HK-2 (cell line): ENCODE measurements at regions not wholly inside any gene's neighbourhood (a gene's known extent, or its start where the extent isn't known, plus 50 kb on each side); places are given as distances from the start of the nearest gene placed in this dataset.

ENCODE experiments used
- DNase-seq: peaks from one replicate; pipeline ENCODE4 v3.0.0-alpha.2; 2018; ENCODE audit not compliant: unreplicated experiment

DNA sequence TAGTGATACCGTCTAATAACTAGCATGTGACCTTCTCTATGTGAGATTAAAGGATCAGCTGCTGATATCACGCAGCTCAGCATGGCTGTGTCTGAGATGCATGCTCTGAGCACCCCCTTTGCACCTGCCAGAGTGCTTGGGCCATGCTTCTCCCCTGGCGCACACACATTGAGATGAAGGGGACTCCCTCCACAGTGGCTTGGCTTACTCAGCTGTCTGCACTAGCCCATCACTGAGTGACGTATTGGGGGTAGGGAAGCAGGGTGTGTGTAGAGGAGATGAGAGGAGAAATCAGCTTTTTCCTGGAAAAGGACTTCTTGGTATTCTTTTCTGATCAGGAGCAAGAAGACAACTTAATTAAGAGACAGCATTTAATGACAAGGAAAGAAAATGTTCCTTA, 216.5 kb downstream of the BLID start:
- DNase-seq: no peak

DNA sequence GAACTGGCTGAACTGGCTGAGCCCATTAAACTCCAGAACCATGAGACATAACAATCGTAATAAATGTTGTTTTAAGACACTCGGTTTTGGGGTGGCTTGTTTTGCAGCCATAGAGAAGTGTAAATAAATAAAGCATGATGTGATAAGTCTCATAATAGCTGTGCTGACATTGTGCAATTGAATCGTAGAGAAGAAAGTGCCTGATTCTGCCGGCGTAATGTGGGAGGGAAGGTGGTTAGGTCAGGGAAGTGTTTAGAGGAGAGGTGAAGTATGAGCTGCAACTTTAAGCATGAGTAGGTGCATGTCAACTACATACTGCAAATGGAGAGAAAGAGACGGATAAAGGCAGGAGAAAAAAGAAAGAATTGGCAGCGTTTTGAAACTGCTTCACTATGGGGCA, 217.1 kb downstream of the BLID start:
- DNase-seq: no peak

DNA sequence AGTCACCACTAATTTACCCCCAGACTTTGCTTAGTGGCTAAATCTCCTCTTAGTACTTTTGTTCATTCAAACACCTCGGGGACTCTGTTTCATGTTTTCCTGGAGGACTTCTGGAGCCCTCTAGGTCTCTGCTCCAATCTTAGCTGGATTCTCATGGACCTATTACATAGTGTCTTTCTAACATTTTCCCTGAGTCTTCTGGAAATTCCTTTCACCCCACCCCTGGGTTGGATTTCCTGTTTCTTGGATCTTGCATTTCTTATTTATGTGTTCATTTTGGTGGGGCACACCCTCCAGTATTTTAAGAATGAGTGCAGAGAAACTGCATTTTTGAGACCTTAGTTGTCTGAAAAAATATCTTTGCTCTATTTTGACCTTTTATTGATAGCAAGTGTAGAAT, 220.1 kb downstream of the BLID start:
- no peak for DNase-seq

DNA sequence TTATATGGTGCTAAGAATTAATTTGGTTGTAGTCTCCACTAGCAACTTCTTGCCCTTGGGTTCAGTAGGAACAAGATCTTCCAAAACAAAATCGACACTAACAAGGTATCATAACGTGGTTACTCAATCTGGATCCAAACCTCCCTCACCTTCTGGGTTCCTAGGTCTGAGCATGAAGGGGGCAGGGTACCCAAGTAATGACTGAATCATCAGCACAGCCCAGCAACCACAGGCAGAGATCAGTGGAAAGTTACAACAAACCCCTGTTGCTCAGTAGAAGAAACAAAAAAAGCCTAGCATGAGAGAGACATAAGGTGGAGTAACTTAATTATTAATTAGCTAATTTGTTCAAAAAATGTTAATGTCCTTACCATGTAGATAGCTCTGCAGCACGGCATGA, 221.4 kb downstream of the BLID start:
- no peak for DNase-seq

DNA sequence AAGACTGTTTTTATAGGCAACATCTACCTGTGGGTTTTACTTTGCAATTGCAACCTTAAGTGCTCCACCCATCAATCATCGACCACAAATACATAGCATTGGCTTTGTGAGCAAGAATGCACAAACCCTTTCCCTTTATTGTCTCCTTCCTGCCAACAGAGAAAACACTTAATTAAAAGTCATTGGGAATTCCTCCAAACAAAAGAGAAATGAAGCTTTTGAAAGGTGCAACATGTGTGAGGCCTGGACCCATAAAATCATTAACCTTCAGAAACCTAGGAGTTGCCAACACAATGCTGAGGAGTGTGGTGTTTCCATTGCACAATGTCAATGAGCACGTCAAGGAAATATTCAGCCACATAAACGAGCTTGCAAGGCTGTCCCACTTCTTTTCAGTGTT, 223.2 kb downstream of the BLID start:
- DNase-seq: no peak

DNA sequence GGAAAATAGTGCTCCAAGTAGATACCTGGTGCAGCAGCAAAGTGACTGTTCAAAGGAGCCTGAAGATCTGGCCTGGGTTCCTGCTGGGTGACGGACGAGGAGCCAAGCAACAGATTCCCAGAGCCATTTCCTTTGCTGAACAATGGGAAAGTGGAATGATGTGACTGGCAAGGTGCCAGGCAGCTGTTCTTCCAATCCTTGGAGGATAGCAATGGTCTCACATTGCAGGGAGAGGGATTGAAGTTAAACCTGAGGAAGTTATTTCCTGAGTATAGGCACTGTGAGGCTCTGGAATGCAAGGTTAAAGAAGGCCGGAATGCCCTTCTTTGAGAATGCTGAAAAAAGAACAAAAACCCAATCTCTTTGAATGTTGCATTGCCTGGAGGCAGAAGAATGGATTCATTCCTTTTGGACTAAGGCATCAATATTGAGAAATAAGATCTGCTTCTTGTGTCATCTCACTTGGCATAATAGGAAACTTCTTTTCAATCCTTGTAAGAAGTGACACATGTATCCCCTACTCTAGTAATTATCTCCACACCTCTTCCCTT, 223.8 kb downstream of the BLID start:
- no peak for DNase-seq

DNA sequence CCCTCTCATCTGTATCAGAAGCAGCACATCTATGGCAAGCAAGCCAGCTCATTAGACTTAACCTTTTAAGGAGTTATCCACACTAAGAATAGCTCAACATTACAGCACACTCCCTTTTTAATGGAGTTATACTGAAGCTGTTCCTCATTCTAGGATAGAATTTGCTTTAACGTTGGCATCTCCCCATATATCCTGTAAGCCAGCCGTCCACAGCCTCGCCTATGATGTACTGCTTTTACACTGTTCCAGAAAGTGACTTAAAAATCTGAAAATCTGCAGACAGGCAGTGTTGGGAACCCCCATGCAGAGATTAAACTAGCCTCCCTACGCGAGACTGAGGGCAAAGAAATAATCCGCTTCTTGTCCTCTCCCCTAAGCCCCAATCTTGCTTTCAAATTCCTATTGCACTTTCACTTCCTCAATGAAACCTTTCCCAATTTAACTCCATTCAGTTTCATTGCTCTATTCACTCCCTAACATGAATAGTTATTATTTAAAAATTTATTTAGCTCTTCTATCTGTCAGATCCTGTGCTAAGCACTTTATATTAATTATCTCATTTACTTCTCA, 225.0 kb downstream of the BLID start:
- no peak for DNase-seq

DNA sequence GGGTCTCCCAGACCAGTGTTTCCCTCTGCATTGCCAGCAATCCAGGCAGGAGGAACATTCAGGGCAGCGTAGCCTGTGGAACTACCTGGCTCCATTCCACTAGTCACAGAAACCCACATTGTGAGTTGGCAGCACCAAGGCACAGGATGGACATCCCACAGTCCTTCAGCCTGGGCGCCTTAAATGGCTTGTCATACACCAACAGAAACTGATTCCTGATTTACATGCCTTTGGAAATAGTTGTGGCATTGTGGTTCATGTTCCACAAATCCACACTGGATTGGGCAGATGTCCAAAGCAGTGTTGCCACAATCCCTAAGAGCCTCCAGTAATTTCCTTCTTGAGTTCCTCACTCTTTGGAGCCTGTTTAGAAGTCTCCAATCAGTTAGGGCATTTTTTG, 225.6 kb downstream of the BLID start:
- no peak for DNase-seq

DNA sequence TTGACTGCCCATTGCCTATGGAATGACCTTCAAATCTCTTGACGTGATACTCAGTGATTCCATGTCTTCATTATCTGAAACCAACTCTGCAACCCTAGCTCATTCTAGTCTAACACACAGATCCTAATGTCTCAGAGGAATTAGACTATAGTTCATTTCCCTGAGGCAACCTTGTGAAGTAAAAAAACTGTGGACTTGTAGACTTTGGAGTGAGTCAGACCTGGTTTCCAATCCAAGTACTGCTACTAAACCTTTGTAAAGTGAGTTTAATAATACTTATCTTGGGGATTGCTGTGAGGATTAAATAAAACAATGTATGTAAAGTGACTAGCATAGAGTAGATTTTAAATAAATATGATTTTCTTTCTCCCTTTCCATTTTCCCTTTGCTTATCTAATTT, 226.1 kb downstream of the BLID start:
- DNase-seq: no peak

DNA sequence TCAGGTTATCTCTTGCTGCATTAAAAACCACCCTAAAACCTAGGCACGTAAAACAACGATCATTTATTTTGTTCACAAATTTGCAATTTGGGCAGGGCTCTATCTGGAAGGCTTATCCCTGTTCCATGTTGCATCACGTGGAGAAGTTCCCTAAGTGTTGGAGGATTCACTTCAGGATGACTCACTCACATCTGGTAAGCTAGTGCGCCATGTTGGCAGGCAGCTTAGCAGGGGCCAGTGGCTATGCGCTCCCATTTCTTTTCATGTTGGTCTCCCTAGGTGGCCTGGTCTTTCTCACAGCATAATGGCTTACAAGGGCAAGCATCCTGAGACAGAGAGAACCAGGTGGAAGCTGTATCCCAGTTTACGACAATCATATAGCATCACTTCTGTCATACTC, 226.8 kb downstream of the BLID start:
- no peak for DNase-seq

DNA sequence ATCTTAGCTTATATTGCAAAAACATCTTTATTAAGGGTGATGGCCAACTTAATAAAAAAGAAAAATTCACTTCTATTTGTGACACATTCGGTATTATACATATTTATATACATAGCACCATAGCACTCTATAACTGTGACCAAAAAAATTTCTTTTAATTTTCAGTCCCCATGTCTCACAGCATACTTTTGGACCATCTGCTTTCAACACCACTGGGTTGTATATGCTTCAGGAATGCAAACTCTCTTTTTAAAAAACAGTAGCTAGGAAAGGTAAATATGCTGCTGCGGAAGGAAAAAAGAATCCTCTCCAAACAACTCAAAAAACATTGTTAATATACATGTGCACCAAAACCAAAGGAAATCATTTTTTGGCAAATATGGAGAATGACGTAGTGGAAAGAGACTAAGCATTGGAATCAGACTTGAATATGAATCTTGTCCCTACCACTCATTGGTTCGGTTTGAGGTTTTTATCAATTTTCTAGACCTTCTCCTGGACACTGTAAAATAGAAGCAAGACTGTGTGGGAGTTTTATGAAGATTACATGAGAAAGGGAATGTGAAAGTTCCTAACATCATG, 227.9 kb downstream of the BLID start:
- DNase-seq: no peak

DNA sequence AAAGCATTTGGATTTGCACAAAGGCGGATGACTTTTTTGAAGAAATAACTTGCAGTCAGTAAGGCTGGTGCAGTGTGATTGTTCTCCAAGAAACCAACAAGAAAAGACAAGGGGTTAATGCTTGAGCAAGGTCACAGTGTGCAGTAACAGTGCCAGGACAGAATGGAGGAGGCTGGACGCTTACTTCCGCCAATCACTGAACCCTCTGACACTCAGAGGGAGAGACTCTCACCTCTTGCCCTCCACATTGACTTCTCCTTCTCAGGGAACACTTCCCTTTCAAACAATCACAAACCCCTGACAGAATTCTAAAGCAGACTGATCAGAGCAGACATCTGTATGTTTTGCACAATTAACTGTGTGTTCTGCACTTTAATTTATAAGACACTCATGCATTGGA, 228.4 kb downstream of the BLID start:
- no peak for DNase-seq

DNA sequence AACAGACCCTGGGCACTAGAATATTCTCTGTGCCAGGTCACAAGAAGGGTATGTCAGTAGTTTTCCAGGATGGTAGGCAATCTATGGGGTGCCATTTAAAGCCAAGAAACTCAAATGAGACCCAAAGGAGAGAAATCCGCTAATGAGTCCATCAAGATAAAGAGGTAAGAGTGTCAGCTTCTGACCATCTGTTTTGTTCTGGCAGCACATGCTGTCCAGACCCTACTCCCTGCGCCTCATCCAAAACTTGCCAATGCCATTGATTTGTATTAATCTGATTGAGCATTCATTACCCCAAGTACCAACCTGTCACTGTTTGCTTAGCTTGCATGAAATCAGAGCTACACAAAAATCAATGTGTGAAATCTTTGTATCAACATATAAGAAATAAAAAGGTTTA, 229.0 kb downstream of the BLID start:
- DNase-seq: no peak

DNA sequence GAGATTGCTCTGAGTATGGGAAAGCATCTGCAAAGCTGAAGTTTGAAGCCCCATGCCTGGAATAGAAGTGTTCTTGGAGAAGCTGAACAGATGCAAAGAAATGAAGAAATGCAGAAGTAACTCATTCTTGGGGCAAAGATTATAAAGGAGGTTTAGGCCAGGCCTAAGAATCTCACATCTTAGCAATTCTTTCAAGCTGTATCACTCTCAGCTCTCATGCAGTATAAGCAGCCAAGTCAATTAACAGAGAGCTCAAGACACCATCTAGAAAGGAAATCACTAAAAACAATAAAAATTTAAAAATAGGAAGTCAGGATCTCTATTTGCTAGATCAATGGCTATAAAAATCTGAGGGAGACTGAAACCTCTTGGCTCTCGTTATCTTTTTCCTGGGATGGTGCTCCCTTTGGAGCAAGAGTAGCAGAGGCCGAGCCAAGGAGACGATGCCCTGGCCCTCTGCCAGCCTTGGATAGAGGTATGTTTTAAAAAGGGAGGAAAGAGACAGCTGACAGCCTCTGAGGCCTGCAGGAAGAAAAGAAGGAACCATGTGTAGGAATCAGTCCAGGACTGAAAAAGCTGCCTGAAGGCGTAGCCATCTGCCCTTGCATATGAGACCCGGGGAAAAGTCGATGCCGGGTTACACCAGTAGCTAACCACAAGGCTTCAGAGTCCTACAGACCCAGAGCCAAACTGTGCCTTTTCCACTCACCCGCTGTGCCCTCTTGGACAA, 229.8 kb downstream of the BLID start:
- no peak for DNase-seq

DNA sequence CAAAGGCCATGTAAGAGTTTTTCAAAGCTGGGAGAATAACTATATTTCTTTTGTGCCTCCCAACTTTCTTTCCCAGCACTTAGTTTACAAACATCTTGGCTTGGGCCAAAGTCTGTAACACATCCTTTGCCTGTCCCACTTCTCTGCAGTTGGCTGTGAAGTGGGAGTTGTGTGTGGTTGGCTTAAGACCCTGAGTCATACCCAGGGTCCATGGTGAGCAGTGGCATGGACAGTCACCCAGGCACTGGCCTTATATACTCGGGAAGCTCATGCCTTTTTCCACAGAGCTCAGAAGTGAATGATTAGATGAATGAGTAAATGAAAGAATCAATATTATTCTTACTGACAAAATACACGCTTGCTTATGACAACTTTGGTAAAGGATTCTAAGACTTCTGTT, 231.4 kb downstream of the BLID start:
- DNase-seq: no peak

DNA sequence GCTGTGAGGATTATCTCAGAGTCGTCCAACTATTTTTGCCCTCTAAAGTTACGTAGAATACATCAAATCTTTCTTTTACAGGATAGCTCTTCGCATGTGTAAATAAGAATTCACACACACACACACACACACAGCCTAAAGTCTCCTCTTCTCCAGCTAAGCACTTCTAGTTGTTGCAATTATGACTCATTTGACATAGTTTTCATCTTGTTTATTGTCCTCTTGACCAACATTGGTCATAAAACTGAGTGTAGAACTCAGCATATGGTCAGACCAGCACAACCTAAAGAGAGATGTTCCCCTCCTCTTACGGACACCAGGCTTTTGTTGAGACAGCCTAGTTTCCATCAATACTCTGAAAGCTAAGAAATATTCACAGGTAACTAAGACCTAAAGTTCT, 234.2 kb downstream of the BLID start:
- no peak for DNase-seq

DNA sequence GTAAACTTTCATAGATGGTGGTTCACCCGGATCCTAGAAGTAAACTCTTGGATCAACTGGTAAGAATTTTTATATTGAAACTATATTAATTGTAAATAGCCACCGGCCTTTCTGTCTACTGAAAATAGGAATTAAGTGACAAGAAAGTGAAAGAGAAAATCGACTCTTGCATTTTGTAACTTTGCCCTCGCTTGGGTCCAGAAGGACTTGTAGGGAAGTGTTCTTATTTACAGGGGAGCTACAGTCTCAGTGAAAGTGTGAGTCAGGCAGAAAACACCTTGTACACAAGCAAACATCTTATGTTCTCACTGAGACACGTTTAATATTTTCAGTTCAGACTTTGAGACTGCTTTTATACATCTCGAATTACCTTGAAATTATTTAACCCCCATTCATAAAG, 238.9 kb downstream of the BLID start:
- DNase-seq: no peak

DNA sequence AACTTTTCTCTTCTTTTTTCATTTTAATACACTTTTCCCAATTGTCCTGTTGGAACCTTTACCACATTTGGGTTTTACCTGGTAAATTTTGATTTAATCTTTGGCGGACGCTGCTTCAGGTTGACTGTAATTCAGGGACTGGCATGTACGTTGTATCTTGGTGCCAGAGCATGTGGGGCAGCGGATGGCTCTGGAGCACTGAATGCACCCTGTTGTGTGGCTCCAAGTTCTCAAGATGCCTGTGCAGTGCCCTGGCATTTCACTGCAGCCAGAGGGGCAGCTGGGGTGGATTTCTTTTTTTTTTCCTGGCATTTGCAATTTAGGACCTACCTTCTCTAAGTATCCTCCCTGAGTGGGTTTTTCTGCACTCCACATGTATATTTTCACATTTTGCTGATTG, 242.2 kb downstream of the BLID start:
- no peak for DNase-seq

DNA sequence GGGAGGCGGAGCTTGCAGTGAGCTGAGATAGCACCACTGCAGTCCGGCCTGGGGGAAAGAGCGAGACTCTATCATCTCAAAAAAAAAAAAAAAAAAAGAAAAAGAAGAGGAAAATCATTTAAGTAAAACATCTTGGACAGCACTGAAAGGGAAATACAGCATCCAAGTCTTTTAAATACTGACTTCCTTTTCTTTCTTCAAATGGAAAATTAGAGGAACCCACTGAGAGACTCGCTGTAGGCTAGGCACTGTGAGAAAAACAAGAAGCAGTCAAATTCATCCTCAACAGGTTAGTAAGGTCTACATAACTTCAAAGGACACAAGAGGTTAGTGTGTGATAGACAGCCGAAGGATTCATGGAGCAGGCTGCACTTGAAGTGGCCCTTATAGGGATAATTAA, 243.7 kb downstream of the BLID start:
- DNase-seq: no peak

DNA sequence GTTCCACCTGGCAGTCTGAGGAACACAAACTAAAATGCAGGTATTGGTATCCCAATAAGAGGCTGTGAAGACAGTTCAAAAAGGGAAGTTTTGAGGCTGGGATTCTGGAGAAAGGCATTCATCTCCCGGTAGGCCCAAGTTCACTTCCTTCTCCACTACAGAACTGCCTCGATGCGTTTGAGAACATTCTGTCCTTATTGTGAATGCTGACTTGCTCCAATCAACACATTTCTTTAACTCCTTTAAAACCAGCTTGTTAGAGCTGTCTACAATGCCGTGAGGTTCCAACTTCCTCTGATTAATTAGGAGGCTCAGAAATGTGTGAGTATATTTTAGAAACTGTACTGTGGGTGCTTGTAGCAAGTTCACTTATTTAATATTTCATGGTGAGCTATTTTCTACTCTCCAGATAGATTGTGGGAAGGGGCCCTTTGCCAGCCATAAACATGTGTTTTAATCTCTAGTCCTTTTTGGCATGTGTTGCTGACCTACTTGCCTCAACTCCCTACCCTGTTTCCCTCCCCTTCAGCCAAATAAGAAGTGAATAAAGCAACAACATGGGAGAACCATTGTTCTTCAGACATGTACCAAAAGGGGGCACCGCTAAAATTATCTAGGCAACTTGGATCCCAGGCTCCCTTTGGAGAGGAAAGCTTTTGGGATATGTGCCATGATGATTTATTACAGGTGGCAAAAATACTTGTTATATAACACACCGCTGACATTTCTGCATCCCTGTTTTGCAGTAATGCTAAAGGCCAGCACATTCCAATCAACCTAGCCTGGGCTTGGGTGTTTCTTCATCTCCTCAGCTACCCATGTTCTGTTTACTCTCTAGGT, 245.6 kb downstream of the BLID start:
- DNase-seq: no peak

DNA sequence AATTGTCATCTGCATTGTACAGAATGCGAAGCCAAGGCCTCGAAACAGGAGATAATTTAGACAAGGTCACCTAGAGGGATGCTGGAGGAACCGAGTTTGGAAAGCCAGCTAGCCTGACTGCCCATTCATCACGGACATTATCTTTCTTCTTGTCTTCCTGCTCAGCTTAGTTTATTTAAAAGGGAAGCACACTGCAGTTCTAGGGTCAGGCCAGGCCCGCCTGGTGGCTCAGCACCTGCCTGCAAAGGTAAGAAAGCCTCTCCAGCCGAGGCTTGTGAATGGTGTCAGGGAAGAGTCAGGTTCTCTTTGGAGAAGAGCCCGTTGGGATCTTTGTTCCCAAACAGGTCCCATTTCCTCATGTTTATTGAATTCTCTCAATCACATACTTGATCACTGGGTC, 246.5 kb downstream of the BLID start:
- no peak for DNase-seq

DNA sequence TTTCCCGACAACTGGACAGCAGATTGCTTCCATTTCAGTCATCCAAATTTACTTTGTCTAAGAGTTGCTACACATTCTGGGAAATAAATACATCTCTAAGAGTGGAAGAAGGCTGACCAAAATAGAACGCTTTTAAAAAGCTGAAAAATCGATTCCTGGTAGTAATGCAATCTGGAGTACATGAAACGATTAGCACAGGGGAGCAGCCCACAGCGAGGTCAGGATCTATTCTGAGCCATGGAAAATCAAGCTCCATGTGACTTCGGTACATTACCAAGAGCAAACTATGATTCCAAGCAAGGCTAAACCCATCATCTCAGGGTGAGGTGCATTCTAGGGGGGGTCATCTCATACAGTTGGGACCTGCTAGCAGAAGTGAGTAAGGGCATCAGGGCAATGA, 249.3 kb downstream of the BLID start:
- DNase-seq: no peak

DNA sequence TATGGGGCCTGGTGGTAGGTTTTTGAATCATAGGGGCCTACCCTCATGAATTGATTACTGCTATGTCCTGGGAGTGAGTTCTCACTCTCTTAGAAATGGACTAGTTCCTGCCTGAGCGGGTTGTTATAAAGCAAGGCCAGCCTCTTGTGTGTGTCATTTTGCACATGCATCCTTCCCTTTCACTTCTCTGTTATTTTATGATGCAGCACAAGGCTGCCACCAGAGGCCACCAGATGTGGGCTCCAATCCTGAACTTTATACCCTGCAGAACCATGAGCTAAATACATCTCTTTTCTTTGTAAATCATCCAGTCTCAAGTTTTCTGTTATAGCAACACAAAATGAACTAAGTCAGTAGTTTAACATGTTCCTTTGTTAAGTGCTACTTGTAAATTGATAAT, 251.4 kb downstream of the BLID start:
- DNase-seq: no peak
